NB4 (cell line): ENCODE measurements at regions not wholly inside any gene's neighbourhood (a gene's known extent, or its start where the extent isn't known, plus 50 kb on each side); places are given as distances from the start of the nearest gene placed in this dataset.

ENCODE experiments used
- DNase-seq: peaks from one replicate; pipeline ENCODE4 v3.0.0; 2010; ENCODE audit warnings: low read depth
- H3K4me3 ChIP-seq: one replicate; pipeline ENCODE4 v1.5.1; 2011; ENCODE audit warnings: mild to moderate bottlenecking, low read depth, low read length, moderate library complexity
- CTCF ChIP-seq: IDR thresholded peaks from one replicate; pipeline ENCODE4 v1.5.1; 2012; ENCODE audit warnings: low read depth, low read length
- MAX ChIP-seq: IDR thresholded peaks from 2 replicates; pipeline ENCODE4 v1.6.1; 2011; ENCODE audit warnings: low read depth, low read length
- MYC ChIP-seq: IDR thresholded peaks from 2 replicates; pipeline ENCODE4 v1.6.1; 2011; ENCODE audit warnings: low read depth, low read length
- POLR2A ChIP-seq: IDR thresholded peaks from 2 replicates; pipeline ENCODE4 v1.6.1; 2011; ENCODE audit warnings: mild to moderate bottlenecking; ENCODE audit not compliant: insufficient read length; ENCODE audit errors: extremely low read depth

GRCh38 chr17:77580531-77581270, 377.8 kb upstream of the TNRC6C start:
- DNase-seq: no peak
- no peak overlapping the region for H3K4me3 ChIP-seq
- TF ChIP-seq POLR2A: no peak
- no peak for TF ChIP-seq MYC
- TF ChIP-seq CTCF: no peak
- no peak for TF ChIP-seq MAX

- no peak for TF ChIP-seq CTCF
- TF ChIP-seq MYC: no peak
- TF ChIP-seq POLR2A: no peak
- no peak for TF ChIP-seq MAX
- DNase-seq: no peak
- no peak overlapping the region for H3K4me3 ChIP-seq
Observed at GRCh38 chr17:77581480-77581879, 377.0 kb upstream of the TNRC6C start.

- no peak for DNase-seq
- no peak for TF ChIP-seq MAX
- TF ChIP-seq MYC: no peak
- no peak for TF ChIP-seq POLR2A
- no peak for TF ChIP-seq CTCF
- no peak overlapping the region for H3K4me3 ChIP-seq
Observed at GRCh38 chr17:77585142-77585860, 373.2 kb upstream of the TNRC6C start.

GRCh38 chr17:77590951-77591735, 367.4 kb upstream of the TNRC6C start:
- no peak for DNase-seq
- TF ChIP-seq CTCF (no peak), MYC (no peak), POLR2A (no peak), MAX (no peak)
- H3K4me3 ChIP-seq: no peak overlapping the region

GRCh38 chr17:77592106-77592865, 366.2 kb upstream of the TNRC6C start:
- TF ChIP-seq CTCF: no peak
- TF ChIP-seq POLR2A: no peak
- no peak for TF ChIP-seq MYC
- no peak for TF ChIP-seq MAX
- no peak overlapping the region for H3K4me3 ChIP-seq
- no peak for DNase-seq
